GM23248 (cell line): ENCODE measurements at regions not wholly inside any gene's neighbourhood (a gene's known extent, or its start where the extent isn't known, plus 50 kb on each side); places are given as distances from the start of the nearest gene placed in this dataset.

Source experiments
- EZH2 ChIP-seq: fragments of 200-600 bp; sonication (generic); IDR thresholded peaks from 2 replicates; pipeline ENCODE4 v1.6.1; 2018; ENCODE audit warnings: antibody characterized with exemption, mild to moderate bottlenecking; ENCODE audit not compliant: insufficient read depth, poor library complexity, severe bottlenecking
- EZH2phosphoT487 ChIP-seq: fragments of 200-600 bp; sonication (generic); IDR thresholded peaks from 2 replicates; pipeline ENCODE4 v1.6.1; 2018; ENCODE audit warnings: antibody characterized with exemption, moderate library complexity, mild to moderate bottlenecking, low read depth; ENCODE audit not compliant: insufficient read depth

GRCh38 chr11:96538104-96538503 is 148.3 kb downstream of the JRKL start:
- TF ChIP-seq EZH2phosphoT487: no peak
- TF ChIP-seq EZH2: no peak
